Ramos (cell line): ENCODE measurements at regions not wholly inside any gene's neighbourhood (a gene's known extent, or its start where the extent isn't known, plus 50 kb on each side); places are given as distances from the start of the nearest gene placed in this dataset.

Source experiments
- in situ Hi-C: fragments of 300-500 bp; cut with MboI; formaldehyde crosslinking; loops from one replicate; pipeline ENCODE4 v1.14.3; 2022; ENCODE audit warnings: low sequenced_read_pairs; ENCODE audit not compliant: unreplicated experiment

DNA sequence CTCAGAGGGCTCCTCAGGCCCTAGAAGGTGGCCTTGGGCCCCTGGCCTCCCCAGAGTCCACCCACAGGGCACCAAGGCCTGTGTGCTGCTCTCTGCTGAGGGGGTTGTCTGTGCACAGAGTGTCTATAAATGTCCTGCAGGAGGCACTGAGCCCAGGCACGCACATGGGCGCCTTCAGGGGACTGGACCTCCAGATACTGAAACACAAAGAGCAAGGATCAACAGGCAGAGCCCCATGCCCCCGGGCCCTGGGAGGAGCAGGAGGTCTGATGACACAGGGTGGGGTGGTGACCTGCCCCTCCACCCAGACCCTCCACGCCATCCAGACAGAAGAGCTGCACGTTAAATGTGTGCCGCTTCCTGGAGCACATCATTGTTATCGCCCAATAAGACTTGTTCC lies 64.6 kb upstream of the SIMC1 start:
- in situ Hi-C loops: no loop called here

DNA sequence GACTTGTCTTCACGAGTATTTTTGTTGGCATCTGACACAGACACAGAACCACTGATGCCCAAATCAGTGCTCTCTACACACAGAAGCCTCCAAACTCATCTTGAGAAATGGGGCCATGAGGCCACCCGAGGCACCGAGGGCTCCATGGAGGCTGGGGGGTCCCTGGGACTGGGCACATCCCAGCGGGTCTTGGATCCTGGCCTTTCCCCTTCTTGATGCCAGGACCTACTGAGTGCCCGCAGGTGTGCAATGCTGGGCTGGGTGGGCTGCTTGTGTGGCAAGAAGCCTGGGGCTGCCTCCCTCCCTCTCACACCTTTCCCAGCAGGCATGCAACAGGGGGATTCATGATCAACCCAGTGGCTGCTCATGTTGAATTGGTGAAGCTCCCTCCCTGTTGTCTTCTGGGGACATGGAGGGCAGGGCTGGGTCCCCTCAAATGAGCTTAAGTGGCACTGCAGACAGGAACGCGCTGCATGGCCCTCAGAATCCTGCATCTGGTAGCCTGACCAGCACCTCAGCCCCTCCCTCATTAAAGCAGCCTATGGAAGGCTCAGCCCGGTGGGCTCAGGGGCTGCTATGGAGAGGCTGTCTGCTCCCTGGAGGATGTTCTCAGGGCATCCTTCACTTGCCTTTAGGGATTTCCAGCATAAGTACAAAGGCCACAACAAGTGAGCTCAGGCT lies 63.7 kb upstream of the SIMC1 start:
- in situ Hi-C loops: no loop called here

DNA sequence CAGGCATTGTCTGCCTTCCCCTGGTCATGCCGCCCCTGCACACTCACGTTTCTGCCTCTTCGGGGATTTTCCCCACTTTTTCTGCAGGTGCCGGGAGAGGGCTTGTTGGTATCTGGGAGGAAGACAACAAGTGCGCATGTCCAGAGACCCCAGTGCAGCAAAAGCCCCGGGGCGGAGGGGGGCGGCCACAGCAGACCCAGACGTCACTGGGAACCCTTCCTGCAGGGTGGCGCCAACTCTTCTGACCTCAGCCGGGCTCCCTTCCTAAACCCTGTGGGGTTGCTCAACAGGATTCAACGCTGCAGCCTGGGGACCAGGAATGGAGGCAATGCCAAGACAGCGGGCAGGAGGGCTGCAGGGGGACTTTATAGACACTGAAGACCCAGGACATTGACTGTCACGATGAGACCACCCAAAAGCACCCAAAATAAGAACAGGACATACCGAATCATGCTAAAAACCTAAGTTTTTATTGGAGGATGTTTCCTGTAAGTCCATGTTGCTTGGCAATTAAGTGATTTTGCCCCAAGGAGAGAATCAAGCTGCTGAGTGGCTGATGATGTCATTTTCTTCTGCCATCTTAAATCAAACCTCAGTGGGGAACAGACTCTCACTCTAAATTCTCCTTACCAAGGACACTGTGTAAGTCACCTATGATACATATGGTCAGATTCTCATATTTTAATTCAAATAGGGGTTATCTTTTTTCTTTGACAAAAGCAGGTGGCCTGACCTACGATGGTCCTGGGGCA lies 62.9 kb upstream of the SIMC1 start:
- in situ Hi-C loops: no loop called here

GRCh38 chr5:176176231-176176630 lies 62.0 kb upstream of the SIMC1 start:
- in situ Hi-C loops: no loop called here

DNA sequence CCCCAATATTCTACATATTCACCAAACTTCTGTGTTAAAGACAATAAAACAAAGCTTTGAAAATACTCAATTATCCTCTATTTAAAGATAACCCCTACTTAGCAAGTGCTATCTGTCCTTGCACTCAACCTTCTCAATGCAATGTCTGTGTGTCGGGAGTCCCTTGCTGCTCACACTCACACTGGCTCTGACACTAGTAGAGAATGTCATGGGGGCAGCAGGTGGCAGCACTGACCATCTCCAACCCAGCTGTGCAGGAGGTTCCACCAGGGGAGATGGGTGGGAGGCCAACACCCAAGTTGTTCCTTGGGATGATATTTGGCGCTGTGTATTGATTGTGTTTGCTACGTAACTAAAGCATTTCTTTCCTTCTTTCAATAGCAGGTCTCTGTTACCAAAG lies 59.4 kb upstream of the SIMC1 start:
- in situ Hi-C loops: no loop called here

DNA sequence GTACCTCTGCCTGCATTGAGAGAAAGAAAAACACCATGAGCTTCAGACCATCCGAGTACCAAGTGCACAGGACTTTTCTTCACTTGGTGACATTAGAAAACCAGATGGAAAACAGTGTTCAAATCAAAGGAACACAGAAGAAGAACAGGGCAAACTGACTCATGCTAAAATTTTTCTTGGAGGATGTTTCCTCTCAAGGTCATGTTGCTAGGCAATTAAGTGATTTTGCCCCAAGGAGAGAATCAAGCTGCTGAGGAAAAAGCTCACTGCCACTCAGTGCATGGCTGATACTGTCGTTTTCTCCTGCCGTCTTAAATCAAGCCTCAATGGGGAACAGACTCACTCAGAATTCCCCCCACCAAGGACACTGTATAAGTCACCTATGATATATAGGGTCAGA lies 57.9 kb upstream of the SIMC1 start:
- in situ Hi-C loops: no loop called here

DNA sequence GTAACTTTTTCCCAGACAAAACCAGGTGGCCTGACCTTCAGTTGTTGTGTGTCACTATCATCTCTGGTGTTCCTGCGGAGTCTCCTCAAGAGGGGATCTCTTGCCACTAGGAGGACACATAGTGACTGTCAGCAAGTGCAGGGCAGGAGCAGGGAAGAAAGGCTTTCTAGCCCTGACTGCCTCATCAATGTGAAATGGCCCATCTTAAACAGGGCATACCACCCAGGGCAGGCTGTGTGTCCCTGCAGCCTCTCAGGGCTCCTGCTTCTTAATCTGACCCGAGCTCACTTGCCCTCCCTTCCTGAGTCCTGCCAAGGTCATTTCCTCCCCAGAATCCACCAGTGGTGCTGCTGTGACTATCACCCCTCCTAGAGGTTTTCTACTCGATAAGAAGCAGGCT lies 57.4 kb upstream of the SIMC1 start:
- in situ Hi-C loops: no loop called here

GRCh38 chr5:176181271-176181855 lies 56.9 kb upstream of the SIMC1 start:
- in situ Hi-C loops: no loop called here

- in situ Hi-C loops: no loop called here
These were observed 54.7 kb upstream of the SIMC1 start for GRCh38 chr5:176183321-176184074.

- in situ Hi-C loops: no loop called here
These were observed 53.6 kb upstream of the SIMC1 start for GRCh38 chr5:176184608-176185132.

DNA sequence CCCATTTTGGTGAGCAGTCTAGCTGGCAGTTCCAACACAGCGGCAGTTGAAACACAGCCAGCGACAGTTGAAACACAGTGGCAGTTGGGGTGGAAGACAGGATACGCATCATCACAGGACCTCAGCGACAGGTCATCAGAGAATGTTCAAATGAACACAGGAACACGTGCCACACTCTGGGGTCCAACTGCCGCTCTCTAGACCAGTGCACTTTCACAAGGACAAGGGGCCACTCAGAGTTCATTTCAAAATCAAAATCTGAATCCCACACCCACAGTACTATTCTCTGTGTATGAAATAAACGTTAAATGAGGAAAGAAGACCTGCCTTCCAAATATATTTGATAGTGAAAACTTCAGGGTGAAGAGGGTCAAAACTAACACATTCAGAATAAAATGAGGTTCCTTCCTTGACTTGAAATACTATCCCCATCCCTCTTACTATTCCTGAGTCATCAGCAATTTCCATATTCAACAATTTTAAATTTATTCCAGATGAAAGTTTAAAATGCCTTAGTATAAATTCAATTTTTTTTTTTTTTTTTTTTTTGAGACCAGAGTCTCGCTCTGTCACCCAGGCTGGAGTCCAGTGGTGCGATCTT lies 53.0 kb upstream of the SIMC1 start:
- in situ Hi-C loops: no loop called here

GRCh38 chr5:176186107-176186506 lies 52.1 kb upstream of the SIMC1 start:
- in situ Hi-C loops: no loop called here

DNA sequence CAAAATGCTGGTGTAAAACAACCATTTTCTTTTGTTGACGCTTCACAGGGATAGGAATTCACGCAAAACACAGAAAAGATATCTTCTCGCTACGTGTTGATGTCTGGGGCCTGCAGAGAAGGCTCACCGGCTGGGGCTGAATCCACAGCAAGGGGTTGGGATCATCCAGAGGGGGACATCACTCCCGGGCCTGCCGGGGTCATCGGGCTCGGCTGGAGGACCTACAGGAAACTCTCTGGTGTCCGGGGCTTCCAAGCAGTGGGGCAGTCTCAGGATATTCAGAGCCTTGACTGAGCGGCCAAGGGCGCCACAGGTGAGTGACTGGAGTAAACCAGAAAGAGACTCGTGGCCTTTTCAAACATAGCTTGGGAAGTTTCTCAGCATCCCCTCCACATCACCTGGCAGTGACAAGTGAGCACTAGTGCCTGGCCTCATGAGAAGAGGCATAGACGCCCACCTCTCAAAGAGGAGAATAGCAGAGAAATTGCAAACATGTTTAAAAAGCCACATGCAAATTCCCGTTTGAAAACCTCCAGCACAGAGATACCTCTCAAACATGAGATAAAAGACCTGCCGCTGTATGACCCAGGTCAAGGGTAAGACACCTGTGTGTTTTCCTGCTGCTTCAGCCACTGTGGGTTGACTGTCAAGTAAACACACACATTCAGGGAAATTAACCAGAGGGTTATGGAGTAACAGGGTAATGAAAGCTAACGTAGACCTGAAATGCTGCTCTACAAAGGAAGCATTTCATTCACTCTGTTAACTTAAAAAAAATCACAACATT lies 50.8 kb upstream of the SIMC1 start:
- in situ Hi-C loops: no loop called here

DNA sequence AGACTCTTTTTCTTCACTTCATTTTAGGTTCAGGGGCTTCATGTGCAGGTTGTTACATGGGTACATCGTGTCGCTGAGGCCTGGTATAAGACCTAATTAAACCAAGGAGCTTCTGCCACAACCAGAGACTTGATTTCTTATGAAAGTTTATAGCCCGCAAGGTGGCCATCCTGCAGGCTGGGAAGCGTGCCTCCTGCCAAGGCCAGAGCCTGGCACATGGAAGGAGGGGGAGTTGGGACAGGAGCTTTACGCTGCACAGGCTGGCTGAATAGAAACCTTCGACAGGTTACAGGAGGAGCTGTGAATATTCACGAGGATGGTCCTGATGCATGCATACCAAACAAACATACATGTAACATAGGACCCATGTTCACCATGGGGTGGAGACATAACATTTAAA lies 50.1 kb upstream of the SIMC1 start:
- in situ Hi-C loops: no loop called here
